OCI-LY7 (cell line): ENCODE measurements at regions not wholly inside any gene's neighbourhood (a gene's known extent, or its start where the extent isn't known, plus 50 kb on each side); places are given as distances from the start of the nearest gene placed in this dataset.

Source experiments
- BruUV-seq: library from RNA; stranded (reverse); fragments of 400-500 nt; replicated peaks from 2 replicates; lab custom pipeline; 2021; lab: Mats Ljungman, UMichigan
- CTCF ChIA-PET: fragments of 300-600 bp; sonication (Branson Sonifier 250); formaldehyde crosslinking; loops from one replicate; lab custom pipeline; 2022; ENCODE audit warnings: antibody characterized with exemption; ENCODE audit not compliant: unreplicated experiment; lab: Charles Lee
- POLR2A ChIA-PET: fragments of 300-600 bp; sonication (Branson Sonifier 250); formaldehyde crosslinking; loops from one replicate; lab custom pipeline; 2022; ENCODE audit warnings: antibody characterized with exemption; lab: Charles Lee
- DNase-seq: peaks from one replicate; pipeline ENCODE4 v3.0.0-alpha.2; 2015; ENCODE audit warnings: low spot score
- H2AFZ ChIP-seq: fragments of 200-600 bp; sonication (generic), shearing (Covaris generic); 2 replicates; pipeline ENCODE4 v1.6.1; 2014; ENCODE audit warnings: mild to moderate bottlenecking, antibody characterized with exemption, low read length, moderate library complexity
- H3K27ac ChIP-seq: fragments of 200-600 bp; sonication (generic); 2 replicates; pipeline ENCODE4 v1.5.1; 2014; ENCODE audit warnings: mixed run types, low read depth, mild to moderate bottlenecking, moderate library complexity, low read length, inconsistent platforms; ENCODE audit not compliant: poor library complexity, severe bottlenecking
- H3K36me3 ChIP-seq: fragments of 200-600 bp; sonication (generic); 2 replicates; pipeline ENCODE4 v1.6.1; 2014; ENCODE audit warnings: mild to moderate bottlenecking, antibody characterized with exemption, low read length, moderate library complexity, mixed read lengths; ENCODE audit not compliant: insufficient read depth
- H3K4me1 ChIP-seq: fragments of 200-600 bp; sonication (generic); 2 replicates; pipeline ENCODE4 v1.5.1; 2014; ENCODE audit warnings: mild to moderate bottlenecking, low read length; ENCODE audit not compliant: insufficient read depth, poor library complexity, severe bottlenecking
- H3K4me2 ChIP-seq: fragments of 200-600 bp; sonication (generic); 2 replicates; pipeline ENCODE4 v1.6.1; 2014; ENCODE audit warnings: mild to moderate bottlenecking, low read length
- H3K4me3 ChIP-seq: fragments of 200-600 bp; sonication (generic); 2 replicates; pipeline ENCODE4 v1.5.1; 2014; ENCODE audit warnings: mild to moderate bottlenecking, low read depth, low read length; ENCODE audit not compliant: poor library complexity, severe bottlenecking
- H3K79me2 ChIP-seq: fragments of 200-600 bp; sonication (generic); 2 replicates; pipeline ENCODE4 v1.6.1; 2016; ENCODE audit warnings: low read depth, mild to moderate bottlenecking, low read length, moderate library complexity, mixed read lengths; ENCODE audit not compliant: insufficient read depth
- H3K9me2 ChIP-seq: fragments of 200-600 bp; sonication (generic); 2 replicates; pipeline ENCODE4 v1.6.1; 2016; ENCODE audit warnings: mild to moderate bottlenecking, low read length, mixed read lengths; ENCODE audit not compliant: insufficient read depth
- H3K9me3 ChIP-seq: fragments of 200-600 bp; sonication (generic); 2 replicates; pipeline ENCODE4 v1.6.1; 2014; ENCODE audit warnings: mild to moderate bottlenecking, mixed run types, low read length, mixed read lengths
- H4K20me1 ChIP-seq: fragments of 200-600 bp; sonication (generic); 2 replicates; pipeline ENCODE4 v1.6.1; 2014; ENCODE audit warnings: mild to moderate bottlenecking, antibody characterized with exemption, low read length, moderate library complexity, mixed read lengths; ENCODE audit not compliant: insufficient read depth
- CTCF ChIP-seq: fragments of 200-600 bp; sonication (generic); conservative IDR thresholded peaks from 2 replicates; pipeline ENCODE4 v1.5.1; 2014; ENCODE audit warnings: mild to moderate bottlenecking, antibody characterized with exemption, low read length, moderate library complexity, mixed read lengths
- EZH2phosphoT487 ChIP-seq: fragments of 200-600 bp; sonication (generic); IDR thresholded peaks from 2 replicates; pipeline ENCODE4 v1.6.1; 2018; ENCODE audit warnings: low read depth, borderline replicate concordance, mild to moderate bottlenecking, mixed run types, antibody characterized with exemption, low read length, moderate library complexity, mixed read lengths
- intact Hi-C: fragments of 100-400 bp; cut with micrococcal nuclease; formaldehyde crosslinking; loops from one replicate; pipeline ENCODE4 v1.10.0; 2022; ENCODE audit not compliant: unreplicated experiment

GRCh38 chr3:168843481-168843880 lies 747.8 kb upstream of the GOLIM4 start:
- no peaks in the 10 kb centered on the region for H4K20me1 ChIP-seq
- POLR2A ChIA-PET = no interaction called here
- H3K36me3 ChIP-seq = no peaks in the 10 kb centered on the region
- BruUV-seq = no TSS peak
- H3K27ac ChIP-seq = no peak overlapping the region
- no peaks in the 10 kb centered on the region for H3K9me2 ChIP-seq
- DNase-seq = no peak
- no peaks in the 10 kb centered on the region for H3K4me1 ChIP-seq
- H3K4me2 ChIP-seq = no peak overlapping the region
- intact Hi-C loops = no loop called here
- H3K9me3 ChIP-seq = no peaks in the 10 kb centered on the region
- no peak overlapping the region for H3K4me3 ChIP-seq
- TF ChIP-seq EZH2phosphoT487 (no peak), CTCF (no peak)
- H2AFZ ChIP-seq = no peak overlapping the region
- CTCF ChIA-PET = no interaction called here
- no peaks in the 10 kb centered on the region for H3K79me2 ChIP-seq

- H2AFZ ChIP-seq = no peak overlapping the region
- TF ChIP-seq CTCF (no peak), EZH2phosphoT487 (no peak)
- no TSS peak for BruUV-seq
- no peaks in the 10 kb centered on the region for H3K9me2 ChIP-seq
- intact Hi-C loops = no loop called here
- ChIA-PET CTCF (no interaction called here), POLR2A (interaction anchor here (1.4 kb wide), 1 partner anchor 10 kb away, joined by 3 read pairs; no protein-coding TSS in a partner anchor)
- DNase-seq = no peak
- H4K20me1 ChIP-seq = no peaks in the 10 kb centered on the region
- H3K79me2 ChIP-seq = no peaks in the 10 kb centered on the region
- no peak overlapping the region for H3K27ac ChIP-seq
- H3K4me3 ChIP-seq = no peak overlapping the region
- H3K9me3 ChIP-seq = no peaks in the 10 kb centered on the region
- H3K36me3 ChIP-seq = no peaks in the 10 kb centered on the region
- H3K4me1 ChIP-seq = no peaks in the 10 kb centered on the region
- no peak overlapping the region for H3K4me2 ChIP-seq
Measured at GRCh38 chr3:168839653-168840052, 743.9 kb upstream of the GOLIM4 start.

- TF ChIP-seq CTCF (no peak), EZH2phosphoT487 (no peak)
- H3K9me2 ChIP-seq = no peaks in the 10 kb centered on the region
- H3K36me3 ChIP-seq = no peaks in the 10 kb centered on the region
- no peak overlapping the region for H3K4me3 ChIP-seq
- CTCF ChIA-PET = no interaction called here
- H3K27ac ChIP-seq = no peak overlapping the region
- H3K4me1 ChIP-seq = no peaks in the 10 kb centered on the region
- no peak overlapping the region for H3K4me2 ChIP-seq
- DNase-seq = no peak
- intact Hi-C loops = no loop called here
- no peaks in the 10 kb centered on the region for H3K9me3 ChIP-seq
- no TSS peak for BruUV-seq
- H3K79me2 ChIP-seq = no peaks in the 10 kb centered on the region
- POLR2A ChIA-PET = no interaction called here
- no peaks in the 10 kb centered on the region for H4K20me1 ChIP-seq
- no peak overlapping the region for H2AFZ ChIP-seq
Measured at GRCh38 chr3:168834558-168834957, 738.8 kb upstream of the GOLIM4 start.
